Mesendoderm (in vitro differentiated cells): ENCODE measurements at regions not wholly inside any gene's neighbourhood (a gene's known extent, or its start where the extent isn't known, plus 50 kb on each side); places are given as distances from the start of the nearest gene placed in this dataset.

Source experiments
- DNase-seq: peaks from one replicate; pipeline ENCODE4 v3.0.0; 2013
- H2AK5ac ChIP-seq: 2 replicates; pipeline ENCODE4 v1.6.1; 2013; ENCODE audit warnings: low read length, inconsistent platforms
- H2BK120ac ChIP-seq: 2 replicates; pipeline ENCODE4 v1.6.1; 2013; ENCODE audit warnings: low read depth, mild to moderate bottlenecking, low read length, moderate library complexity, mixed read lengths
- H2BK15ac ChIP-seq: replicated peaks from 2 replicates; pipeline ENCODE4 v1.6.1; 2013; ENCODE audit warnings: low read depth, mild to moderate bottlenecking, moderate library complexity
- H2BK5ac ChIP-seq: 2 replicates; pipeline ENCODE4 v1.6.1; 2013; ENCODE audit warnings: low read length, inconsistent platforms
- H3K18ac ChIP-seq: 2 replicates; pipeline ENCODE4 v1.6.1; 2013; ENCODE audit warnings: mild to moderate bottlenecking, low read length, mixed read lengths
- H3K23ac ChIP-seq: one replicate; pipeline ENCODE4 v1.6.1; 2013; ENCODE audit warnings: low read length
- H3K27ac ChIP-seq: 2 replicates; pipeline ENCODE4 v1.5.1; 2013; ENCODE audit warnings: low read depth, mild to moderate bottlenecking, inconsistent platforms, low read length, moderate library complexity
- H3K27me3 ChIP-seq: 2 replicates; pipeline ENCODE4 v1.6.1; 2013; ENCODE audit warnings: low read length, control low read depth, mild to moderate bottlenecking, inconsistent platforms; ENCODE audit not compliant: insufficient read depth, poor library complexity
- H3K36me3 ChIP-seq: 2 replicates; pipeline ENCODE4 v1.6.1; 2013; ENCODE audit warnings: low read length, inconsistent platforms; ENCODE audit not compliant: control insufficient read depth, insufficient read depth
- H3K4ac ChIP-seq: one replicate; pipeline ENCODE4 v1.6.1; 2013; ENCODE audit warnings: low read depth, mild to moderate bottlenecking, low read length, moderate library complexity
- H3K4me1 ChIP-seq: 2 replicates; pipeline ENCODE4 v1.6.1; 2013; ENCODE audit warnings: low read depth, low read length, inconsistent platforms; ENCODE audit not compliant: control insufficient read depth
- H3K4me2 ChIP-seq: 2 replicates; pipeline ENCODE4 v1.6.1; 2013; ENCODE audit warnings: low read length
- H3K4me3 ChIP-seq: 2 replicates; pipeline ENCODE4 v1.5.1; 2013; ENCODE audit warnings: mild to moderate bottlenecking, low read length
- H3K56ac ChIP-seq: one replicate; pipeline ENCODE4 v1.6.1; 2013; ENCODE audit warnings: low read length
- H3K79me1 ChIP-seq: 2 replicates; pipeline ENCODE4 v1.6.1; 2013; ENCODE audit warnings: low read length, inconsistent platforms
- H3K79me2 ChIP-seq: 2 replicates; pipeline ENCODE4 v1.6.1; 2013; ENCODE audit warnings: mild to moderate bottlenecking, low read length; ENCODE audit not compliant: control insufficient read depth, insufficient read depth
- H3K9ac ChIP-seq: 2 replicates; pipeline ENCODE4 v1.6.1; 2013; ENCODE audit warnings: low read length, inconsistent platforms
- H4K5ac ChIP-seq: one replicate; pipeline ENCODE4 v1.6.1; 2013; ENCODE audit warnings: low read length
- H4K8ac ChIP-seq: one replicate; pipeline ENCODE4 v1.6.1; 2013; ENCODE audit warnings: low read depth, mild to moderate bottlenecking, control low read depth, low read length, moderate library complexity
- WGBS: extraction: QIAGEN DNeasy Blood & Tissue Kit; methylation state at CpG from one replicate; pipeline ENCODE4 v1.1.7; 2013; ENCODE audit warnings: low lambda C conversion rate, missing lambda C conversion rate; ENCODE audit not compliant: insufficient coverage; ENCODE audit errors: extremely low coverage; 5-methylcytosine and 5-hydroxymethylcytosine counted together

DNA sequence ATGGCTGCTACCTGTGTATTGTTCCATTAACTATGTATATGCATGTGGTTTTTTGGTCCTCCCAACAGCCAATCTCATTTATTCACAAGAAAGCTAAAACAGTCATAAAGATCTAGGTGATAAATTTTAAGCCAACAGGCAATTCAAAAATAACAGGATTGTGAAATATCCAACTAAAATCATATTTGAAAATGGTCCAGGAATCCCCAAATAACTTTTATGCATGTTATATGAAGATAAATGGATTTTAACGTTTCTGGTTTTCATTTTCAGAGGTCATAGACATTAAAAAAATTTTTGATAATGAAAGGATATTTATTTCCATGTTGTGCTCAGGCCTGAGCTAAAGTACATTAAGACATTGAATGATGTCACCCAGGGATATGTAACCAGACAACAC lies 96.8 kb upstream of the JAZF1 start:
- 100% methylated on average over 1 of the region's 1 CpG for WGBS
- H3K4ac ChIP-seq: no peak overlapping the region
- no peaks in the 10 kb centered on the region for H3K79me2 ChIP-seq
- no peak overlapping the region for H2AK5ac ChIP-seq
- H3K9ac ChIP-seq: no peak overlapping the region
- no peak overlapping the region for H3K56ac ChIP-seq
- no peak overlapping the region for H2BK120ac ChIP-seq
- no peaks in the 10 kb centered on the region for H3K4me1 ChIP-seq
- H4K8ac ChIP-seq: no peak overlapping the region
- H3K4me2 ChIP-seq: no peak overlapping the region
- H3K27ac ChIP-seq: no peak overlapping the region
- no peak overlapping the region for H4K5ac ChIP-seq
- no peak overlapping the region for H2BK15ac ChIP-seq
- no peak overlapping the region for H3K23ac ChIP-seq
- H2BK5ac ChIP-seq: no peak overlapping the region
- H3K79me1 ChIP-seq: no peaks in the 10 kb centered on the region
- H3K18ac ChIP-seq: no peak overlapping the region
- no peak for DNase-seq
- no peaks in the 10 kb centered on the region for H3K36me3 ChIP-seq
- no peaks in the 10 kb centered on the region for H3K27me3 ChIP-seq
- H3K4me3 ChIP-seq: no peak overlapping the region

DNA sequence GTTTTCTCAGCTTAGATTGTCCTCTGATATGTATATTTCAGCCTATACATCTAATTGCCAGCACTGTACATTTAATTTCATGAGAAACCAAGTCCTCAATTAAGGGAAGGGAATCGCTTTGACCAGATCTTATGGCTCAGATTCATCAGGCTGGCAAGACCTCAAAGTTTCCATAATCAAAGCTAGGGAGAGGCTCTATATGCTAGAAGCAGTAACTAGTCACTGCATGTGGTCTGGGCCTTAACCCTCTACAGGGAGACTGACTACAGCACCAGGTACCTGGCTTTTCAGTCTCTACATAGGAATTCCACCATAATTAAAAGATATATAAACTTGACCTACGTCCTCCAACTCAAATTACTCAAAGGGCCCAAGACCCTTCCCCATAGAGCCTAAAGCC lies 97.4 kb upstream of the JAZF1 start:
- Histone ChIP-seq H2BK5ac (no peak overlapping the region), H4K8ac (no peak overlapping the region), H3K79me2 (no peaks in the 10 kb centered on the region), H3K4me2 (no peak overlapping the region), H3K23ac (no peak overlapping the region), H3K56ac (no peak overlapping the region), H3K4me3 (no peak overlapping the region), H3K4me1 (no peaks in the 10 kb centered on the region), H3K79me1 (no peaks in the 10 kb centered on the region), H3K9ac (no peak overlapping the region), H3K27me3 (no peaks in the 10 kb centered on the region), H3K36me3 (no peaks in the 10 kb centered on the region), H2AK5ac (no peak overlapping the region), H4K5ac (no peak overlapping the region), H3K18ac (no peak overlapping the region), H2BK15ac (no peak overlapping the region), H3K27ac (no peak overlapping the region), H3K4ac (no peak overlapping the region), H2BK120ac (no peak overlapping the region)
- no peak for DNase-seq
- WGBS: no CpG with 5 or more reads among the region's 2 CpGs

DNA sequence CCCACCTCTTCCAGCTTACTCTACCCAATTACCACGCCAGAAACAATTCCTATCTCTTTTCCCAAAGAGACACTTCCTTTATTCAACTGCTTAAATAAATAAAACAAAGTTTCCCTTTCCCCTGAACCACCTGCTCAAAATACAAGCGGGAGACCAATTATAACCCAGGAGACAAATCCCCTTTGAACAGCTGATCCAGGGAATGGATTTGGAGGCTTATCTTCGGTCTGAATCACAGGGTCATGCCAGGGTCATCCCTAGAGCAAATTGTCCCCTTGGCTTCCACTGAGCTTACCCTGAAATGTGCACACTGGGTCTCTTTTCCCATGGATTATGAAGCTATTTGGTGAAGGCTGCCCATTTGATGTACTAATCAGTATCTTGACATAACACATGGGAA lies 99.9 kb upstream of the JAZF1 start:
- no peaks in the 10 kb centered on the region for H3K36me3 ChIP-seq
- no peak overlapping the region for H2AK5ac ChIP-seq
- H2BK15ac ChIP-seq: no peak overlapping the region
- H3K27ac ChIP-seq: no peak overlapping the region
- no peak overlapping the region for H3K56ac ChIP-seq
- H3K4me1 ChIP-seq: no peaks in the 10 kb centered on the region
- no peak overlapping the region for H3K9ac ChIP-seq
- H2BK120ac ChIP-seq: no peak overlapping the region
- H3K4ac ChIP-seq: no peak overlapping the region
- H4K8ac ChIP-seq: no peak overlapping the region
- no peak overlapping the region for H3K4me2 ChIP-seq
- WGBS: no CpG with 5 or more reads among the region's 3 CpGs
- no peak overlapping the region for H3K23ac ChIP-seq
- no peak overlapping the region for H2BK5ac ChIP-seq
- no peaks in the 10 kb centered on the region for H3K79me1 ChIP-seq
- H3K18ac ChIP-seq: no peak overlapping the region
- H3K79me2 ChIP-seq: no peaks in the 10 kb centered on the region
- DNase-seq: no peak
- H3K27me3 ChIP-seq: no peaks in the 10 kb centered on the region
- H3K4me3 ChIP-seq: no peak overlapping the region
- no peak overlapping the region for H4K5ac ChIP-seq

DNA sequence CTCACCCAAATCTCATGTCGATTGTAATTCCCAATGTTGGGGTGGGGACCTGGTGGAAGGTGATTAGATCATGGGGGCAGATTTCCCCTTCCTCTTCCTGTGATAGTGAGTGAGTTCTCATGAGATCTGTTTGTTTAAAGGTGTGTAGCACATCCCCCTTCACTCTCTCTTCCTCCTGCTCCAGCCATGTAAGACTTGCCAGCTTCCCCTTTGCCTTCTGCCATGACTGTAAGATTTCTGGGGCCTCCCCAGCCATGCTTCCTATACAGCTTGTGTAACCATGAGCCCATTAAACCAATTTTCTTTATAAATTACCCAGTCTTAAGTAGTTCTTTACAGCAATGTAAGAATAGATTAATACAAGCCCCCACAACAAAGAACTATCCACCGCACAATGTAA lies 109.9 kb upstream of the JAZF1 start:
- no peaks in the 10 kb centered on the region for H3K79me1 ChIP-seq
- H3K4me1 ChIP-seq: peaks cover 2% of the 10 kb centered on the region
- no peak overlapping the region for H2BK15ac ChIP-seq
- H3K4me3 ChIP-seq: no peak overlapping the region
- no peak overlapping the region for H3K9ac ChIP-seq
- H3K4ac ChIP-seq: no peak overlapping the region
- H3K18ac ChIP-seq: no peak overlapping the region
- no peak overlapping the region for H4K8ac ChIP-seq
- no peaks in the 10 kb centered on the region for H3K27me3 ChIP-seq
- no CpG with 5 or more reads among the region's 2 CpGs for WGBS
- H3K23ac ChIP-seq: no peak overlapping the region
- no peak overlapping the region for H2BK120ac ChIP-seq
- H3K79me2 ChIP-seq: no peaks in the 10 kb centered on the region
- no peak for DNase-seq
- H3K36me3 ChIP-seq: no peaks in the 10 kb centered on the region
- H4K5ac ChIP-seq: no peak overlapping the region
- H2AK5ac ChIP-seq: no peak overlapping the region
- no peak overlapping the region for H2BK5ac ChIP-seq
- H3K27ac ChIP-seq: no peak overlapping the region
- no peak overlapping the region for H3K4me2 ChIP-seq
- H3K56ac ChIP-seq: no peak overlapping the region

DNA sequence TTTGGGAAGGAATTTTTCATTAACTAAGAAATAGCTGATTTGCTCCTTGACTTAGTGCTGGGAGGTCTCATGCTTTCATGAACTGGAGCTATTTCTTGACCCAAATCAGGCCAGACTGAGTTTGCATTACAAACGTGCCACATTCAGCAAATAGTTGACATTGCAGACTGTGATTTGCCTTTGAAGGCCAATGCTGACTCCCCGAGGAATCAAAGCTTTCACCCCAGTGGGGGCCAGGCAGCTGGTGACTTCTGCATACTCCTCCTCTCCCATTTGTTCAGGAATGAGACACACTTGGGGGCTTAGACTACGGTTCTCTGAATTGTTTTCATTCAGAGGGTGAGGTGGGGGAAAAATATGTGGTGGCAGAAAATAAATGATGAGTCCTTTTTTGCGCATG lies 111.0 kb upstream of the JAZF1 start:
- Histone ChIP-seq H3K9ac (no peak overlapping the region), H3K4me2 (no peak overlapping the region), H3K27me3 (no peaks in the 10 kb centered on the region), H3K79me1 (no peaks in the 10 kb centered on the region), H3K27ac (peak overlapping the region; percentile 26), H4K5ac (no peak overlapping the region), H2BK5ac (no peak overlapping the region), H3K4me1 (peaks cover 2% of the 10 kb centered on the region), H3K23ac (no peak overlapping the region), H3K79me2 (no peaks in the 10 kb centered on the region), H4K8ac (no peak overlapping the region), H3K36me3 (no peaks in the 10 kb centered on the region), H3K18ac (no peak overlapping the region), H3K4ac (no peak overlapping the region), H3K4me3 (no peak overlapping the region), H3K56ac (no peak overlapping the region), H2AK5ac (no peak overlapping the region), H2BK15ac (no peak overlapping the region), H2BK120ac (no peak overlapping the region)
- no CpG with 5 or more reads among the region's 4 CpGs for WGBS
- DNase-seq: peak; percentile 92

DNA sequence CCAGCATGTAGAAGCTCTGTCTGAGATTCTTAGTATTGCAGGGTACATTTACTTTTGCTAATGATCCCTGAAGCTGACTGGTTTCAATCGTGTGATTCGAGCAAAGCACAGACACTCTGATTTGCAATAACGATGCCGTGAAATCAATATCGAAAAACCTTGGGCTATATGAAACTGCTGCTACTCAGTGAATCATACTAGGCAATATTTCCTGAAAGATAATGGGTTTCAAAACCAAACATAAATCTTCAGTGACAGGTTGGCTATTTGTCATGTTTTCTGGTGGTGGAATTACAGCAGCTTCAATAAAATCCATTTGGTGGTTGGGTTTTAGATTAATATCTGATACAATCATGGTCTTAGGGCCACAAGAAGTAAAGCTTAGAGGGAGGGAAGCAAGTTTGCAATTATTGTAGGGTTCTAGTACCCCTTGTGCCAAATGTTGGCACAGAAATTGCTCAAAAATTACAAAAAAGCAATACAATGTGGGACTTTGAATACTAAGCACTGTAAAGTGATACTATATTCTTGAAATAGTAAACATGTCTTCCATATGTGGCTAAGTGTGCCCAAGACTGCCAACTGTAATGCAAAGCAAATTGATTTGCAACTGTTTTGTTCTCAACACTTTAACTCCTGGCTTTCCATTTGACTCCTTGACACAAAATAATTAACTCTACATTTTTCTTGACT lies 112.4 kb upstream of the JAZF1 start:
- Histone ChIP-seq H2BK120ac (no peak overlapping the region), H3K4me1 (peaks cover 2% of the 10 kb centered on the region), H3K27me3 (no peaks in the 10 kb centered on the region), H2BK5ac (no peak overlapping the region), H4K5ac (no peak overlapping the region), H3K23ac (no peak overlapping the region), H3K56ac (no peak overlapping the region), H3K27ac (no peak overlapping the region), H4K8ac (no peak overlapping the region), H3K79me1 (no peaks in the 10 kb centered on the region), H3K36me3 (no peaks in the 10 kb centered on the region), H2AK5ac (no peak overlapping the region), H3K9ac (no peak overlapping the region), H3K4ac (no peak overlapping the region), H3K79me2 (no peaks in the 10 kb centered on the region), H3K4me3 (no peak overlapping the region), H2BK15ac (no peak overlapping the region), H3K18ac (no peak overlapping the region), H3K4me2 (no peak overlapping the region)
- WGBS: no CpG with 5 or more reads among the region's 5 CpGs
- no peak for DNase-seq
